Daoy (cell line): ENCODE measurements at regions not wholly inside any gene's neighbourhood (a gene's known extent, or its start where the extent isn't known, plus 50 kb on each side); places are given as distances from the start of the nearest gene placed in this dataset.

Experiments
- DNase-seq: peaks from one replicate; pipeline ENCODE4 v3.0.0-alpha.2; 2015; ENCODE audit warnings: low read depth

DNA sequence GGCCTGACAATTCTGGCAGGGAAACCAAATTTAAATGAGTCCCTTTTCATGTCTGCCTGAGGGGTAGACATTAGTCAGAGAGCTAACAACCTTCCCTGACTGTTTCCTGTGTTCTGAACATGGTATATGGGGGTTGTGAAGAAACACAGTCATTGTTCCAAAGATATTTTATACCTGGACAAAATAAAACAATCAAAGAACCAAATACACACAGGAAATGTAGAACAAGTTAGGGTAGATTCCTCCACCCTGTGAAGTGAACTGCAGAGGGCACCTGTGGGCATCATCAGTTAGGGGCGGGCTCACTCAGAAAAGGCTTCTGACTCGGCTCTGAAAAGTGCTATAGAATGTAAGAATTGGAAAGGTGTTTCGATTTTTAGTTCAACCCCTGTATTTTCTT lies 231.9 kb upstream of the CADM1 start:
- DNase-seq, result no peak

DNA sequence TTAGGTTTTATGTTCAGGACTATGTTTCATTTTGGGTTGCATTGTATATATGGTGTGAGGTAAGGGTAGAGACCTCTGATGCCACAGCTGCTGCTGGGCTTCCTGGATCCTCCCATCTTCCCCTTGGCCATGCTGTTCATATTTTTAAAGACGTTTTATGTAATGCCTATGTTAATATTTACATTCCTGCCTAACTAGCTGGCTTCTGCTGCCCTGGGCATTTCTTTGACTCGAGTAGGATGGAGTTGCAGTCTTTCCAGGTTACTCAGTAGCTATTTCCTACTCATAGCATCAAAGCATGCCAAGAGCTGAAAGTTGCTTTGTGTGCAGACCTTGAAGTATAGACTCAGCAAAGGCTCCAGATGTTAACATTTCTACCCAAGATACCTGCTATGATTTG lies 220.5 kb upstream of the CADM1 start:
- DNase-seq, result no peak

DNA sequence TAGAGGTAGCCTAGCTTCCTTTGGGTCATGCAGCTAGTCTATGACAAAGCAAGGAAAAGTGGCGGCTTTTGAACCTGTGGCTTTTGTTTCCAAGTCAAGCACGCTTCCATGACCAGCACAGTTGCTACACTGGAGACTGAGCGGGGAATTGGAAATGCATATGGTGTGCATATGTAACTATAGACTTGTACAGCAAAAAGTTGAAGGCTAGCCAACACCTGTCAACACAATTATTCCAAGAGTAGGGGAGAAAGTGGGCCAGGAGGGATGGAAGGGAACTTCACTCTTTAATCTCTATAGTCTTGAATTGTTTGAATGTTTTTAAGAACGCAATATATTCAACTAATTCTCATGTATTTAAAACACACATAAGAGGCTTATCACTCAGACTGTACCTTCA lies 218.5 kb upstream of the CADM1 start:
- no peak for DNase-seq

DNA sequence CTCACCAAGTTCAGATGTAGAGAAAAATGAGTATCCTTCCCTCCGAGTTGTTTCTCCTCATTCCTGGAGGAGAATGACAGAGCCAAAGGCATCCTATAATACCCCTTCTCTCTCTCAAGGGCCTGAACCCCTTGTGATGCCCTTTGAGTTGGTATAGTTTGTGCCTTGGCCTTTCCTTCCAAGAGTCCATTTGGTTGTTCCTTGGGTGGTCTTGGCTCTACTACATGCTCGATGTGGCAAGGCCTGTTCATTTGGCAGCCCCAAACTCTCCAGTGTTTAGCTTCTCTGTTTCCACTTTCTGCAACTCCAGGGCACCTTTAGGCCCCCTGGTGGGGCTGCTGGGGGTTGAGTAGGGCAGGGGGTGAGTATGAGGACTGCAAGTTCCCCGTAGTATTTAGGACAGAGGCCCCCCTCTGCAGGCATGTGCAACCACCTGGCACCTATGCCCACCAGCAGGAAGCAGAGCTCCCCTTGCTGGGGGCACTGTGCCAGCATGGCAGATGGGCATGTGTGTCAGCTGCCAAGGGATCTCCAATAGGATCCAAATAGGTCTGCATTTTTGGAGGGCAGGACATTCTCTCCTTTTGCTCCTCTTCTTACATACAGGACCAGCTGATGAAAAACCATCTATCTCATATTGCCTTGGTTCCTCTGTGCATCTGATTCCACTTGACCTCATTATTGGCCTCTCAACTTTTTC lies 217.2 kb upstream of the CADM1 start:
- no peak for DNase-seq

DNA sequence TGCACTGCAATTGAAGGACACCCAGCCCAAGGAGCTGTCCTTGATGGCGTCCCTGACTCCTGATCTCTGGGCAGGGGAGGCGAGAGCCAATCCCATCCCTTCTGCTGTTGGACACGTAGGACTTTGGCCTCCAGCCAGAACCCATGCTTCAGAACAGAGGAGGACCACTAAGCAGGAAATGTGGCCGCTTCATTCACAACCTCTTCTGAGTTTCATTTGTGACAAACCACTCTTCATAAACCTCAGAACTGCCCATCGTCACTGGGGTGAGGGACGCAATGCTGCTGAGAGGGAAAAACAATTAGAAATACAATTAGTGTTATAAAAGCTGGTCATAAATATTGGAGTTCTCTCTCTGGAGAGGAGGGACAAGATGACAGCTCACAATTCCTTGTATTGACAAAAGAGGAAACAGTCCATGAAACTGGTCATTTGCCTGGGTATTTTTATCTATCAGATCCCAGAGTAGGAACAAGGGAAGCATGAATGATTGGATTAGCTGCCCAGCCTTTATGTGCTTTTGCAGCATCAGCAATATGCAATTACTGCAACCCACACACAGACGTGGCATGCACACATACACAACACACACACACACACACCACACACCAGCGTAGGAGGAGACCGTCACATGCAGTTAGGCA lies 216.5 kb upstream of the CADM1 start:
- DNase-seq, result peak; percentile 14

DNA sequence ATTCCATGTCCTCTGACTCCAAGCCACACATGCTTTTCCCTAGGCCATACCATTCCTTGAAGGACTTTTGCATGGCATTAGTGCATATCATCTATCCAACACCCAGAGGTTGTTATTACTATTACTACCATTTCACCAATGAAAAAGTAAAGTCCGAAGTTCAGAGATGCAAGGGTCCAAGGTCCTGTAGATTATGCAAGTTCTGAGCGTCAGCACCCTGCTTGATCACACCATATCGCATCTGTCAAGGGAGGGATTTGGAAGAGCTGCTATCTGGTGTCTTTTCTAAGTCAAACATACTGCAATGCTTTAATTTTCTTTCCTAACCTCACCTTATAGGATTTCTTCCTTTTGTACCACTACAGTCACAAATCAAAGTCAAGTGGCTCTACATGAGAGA lies 214.7 kb upstream of the CADM1 start:
- DNase-seq, result no peak

DNA sequence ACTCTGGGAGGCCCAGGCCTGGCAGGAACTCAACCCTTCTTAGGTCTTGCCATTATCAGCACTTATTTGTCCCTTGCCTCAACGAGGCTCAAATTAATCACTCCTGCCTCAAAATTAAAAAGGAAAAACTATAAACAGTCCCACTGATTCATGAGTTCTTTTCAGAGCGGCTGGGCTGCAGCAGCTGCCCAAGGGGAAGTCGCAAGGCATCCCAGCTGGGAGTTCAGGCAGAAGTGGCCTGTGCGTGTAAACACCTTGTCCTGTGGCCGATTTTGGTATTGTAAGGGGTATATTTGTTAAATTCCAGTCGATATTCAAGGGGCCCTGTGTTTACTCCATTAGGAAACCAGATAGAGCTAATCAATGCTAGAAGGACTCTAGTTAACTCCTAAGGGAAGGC lies 213.9 kb upstream of the CADM1 start:
- no peak for DNase-seq

DNA sequence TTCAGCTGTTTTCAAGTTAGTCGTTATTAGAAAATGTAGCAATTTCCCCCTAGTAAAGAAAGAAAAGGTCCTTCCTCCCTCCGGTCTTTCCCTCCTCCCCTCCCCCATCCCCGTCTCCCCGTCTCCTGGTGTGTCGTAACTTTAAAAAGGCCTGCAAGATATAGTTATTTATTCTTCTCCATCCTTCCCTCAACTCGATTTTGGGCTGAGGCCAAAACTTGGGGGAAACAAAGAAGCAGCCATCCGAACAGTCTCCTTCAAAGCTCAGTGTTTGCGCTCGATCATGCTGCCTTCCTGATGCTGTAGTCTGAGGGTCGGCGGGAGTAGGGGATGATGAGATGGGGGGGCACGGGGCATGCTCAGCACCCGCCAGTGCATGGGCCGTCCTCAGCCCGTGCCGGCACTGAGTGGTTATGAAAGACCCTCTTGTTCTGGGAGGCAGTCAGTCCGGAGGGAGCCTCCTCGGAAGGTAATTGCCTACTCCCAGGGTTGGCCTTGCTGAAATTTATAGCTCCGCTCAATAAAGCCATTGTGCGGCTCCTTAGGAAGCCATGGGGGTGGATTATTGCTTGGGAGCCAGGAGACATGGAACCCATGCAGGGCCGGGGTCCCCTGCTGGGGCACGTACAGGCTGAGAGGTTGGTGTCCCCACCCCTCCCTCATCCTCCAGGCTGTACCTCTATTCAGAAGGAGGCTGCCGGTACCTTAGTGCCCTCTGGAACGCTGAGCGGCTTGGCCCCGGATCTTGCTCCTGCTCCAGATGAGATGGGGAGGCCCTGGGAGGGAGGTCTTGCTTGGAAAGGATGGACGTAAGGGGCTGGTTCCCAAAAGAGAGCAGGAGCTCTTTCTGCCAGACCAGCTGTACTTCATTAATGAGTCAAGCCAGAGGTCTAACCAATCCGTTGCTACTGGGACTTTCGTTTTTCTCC lies 212.7 kb upstream of the CADM1 start:
- DNase-seq, result no peak

DNA sequence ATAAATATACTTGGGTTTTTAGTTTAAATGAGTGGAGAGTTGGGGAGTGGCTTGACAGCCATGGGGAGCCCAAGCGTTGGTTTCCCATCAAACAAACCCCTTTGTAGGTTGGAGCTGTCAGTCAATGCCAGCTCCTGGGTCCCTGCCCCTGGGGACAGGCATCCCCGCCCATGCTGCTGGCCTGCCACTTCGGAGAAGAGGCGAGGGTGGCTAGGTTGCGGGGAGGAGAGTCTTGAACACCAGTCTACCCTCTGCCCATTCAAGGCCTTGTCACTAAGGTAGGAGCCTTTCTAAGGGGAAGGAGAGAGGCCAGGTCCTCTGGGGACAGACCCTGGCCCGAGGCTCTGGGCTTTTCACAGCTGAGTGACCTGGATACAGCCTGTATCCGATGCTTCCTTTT lies 211.9 kb upstream of the CADM1 start:
- no peak for DNase-seq

DNA sequence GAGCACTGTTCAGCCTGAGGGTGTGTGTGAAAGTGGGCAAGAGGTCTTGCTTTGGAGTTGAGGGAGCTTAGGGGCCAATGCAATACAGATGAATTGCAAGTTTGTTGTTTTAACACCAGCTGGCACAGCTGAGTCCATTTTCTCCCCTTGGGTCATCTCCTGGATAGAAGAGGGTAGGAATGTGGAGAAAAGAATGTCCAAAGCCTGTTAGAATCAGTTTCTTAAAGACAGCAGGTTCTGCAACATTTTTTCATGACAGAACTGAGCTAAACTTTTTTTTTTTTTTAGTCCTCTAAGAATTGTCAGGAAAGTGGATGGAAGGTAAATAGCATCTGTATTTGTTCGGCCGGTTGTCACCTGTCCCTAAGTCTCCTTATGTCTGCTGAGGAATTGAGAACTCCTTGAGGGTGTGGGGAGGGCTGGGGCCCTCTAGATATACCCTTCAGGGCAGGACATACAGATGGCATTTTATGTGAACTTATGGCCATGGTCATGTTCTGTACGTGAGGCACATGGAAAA lies 211.1 kb upstream of the CADM1 start:
- DNase-seq, result no peak

DNA sequence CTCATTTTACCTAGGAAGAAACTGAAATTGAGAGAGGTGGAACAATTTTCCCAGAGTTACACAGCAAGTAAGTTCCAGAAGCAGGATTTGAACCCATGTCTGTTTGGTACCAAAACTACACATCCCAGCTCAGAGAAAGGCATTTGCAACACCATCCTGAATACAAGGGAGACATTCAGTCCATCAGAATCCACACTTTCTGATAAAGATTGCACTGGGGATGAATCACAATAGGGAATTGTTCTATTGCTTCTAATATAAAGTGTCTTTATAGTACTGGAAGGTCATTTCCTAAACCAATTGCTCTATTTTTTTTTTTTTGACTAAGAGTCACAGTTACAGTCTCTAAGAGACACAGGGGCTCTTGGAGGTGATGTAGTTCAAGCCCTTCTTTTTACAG lies 208.1 kb upstream of the CADM1 start:
- no peak for DNase-seq

DNA sequence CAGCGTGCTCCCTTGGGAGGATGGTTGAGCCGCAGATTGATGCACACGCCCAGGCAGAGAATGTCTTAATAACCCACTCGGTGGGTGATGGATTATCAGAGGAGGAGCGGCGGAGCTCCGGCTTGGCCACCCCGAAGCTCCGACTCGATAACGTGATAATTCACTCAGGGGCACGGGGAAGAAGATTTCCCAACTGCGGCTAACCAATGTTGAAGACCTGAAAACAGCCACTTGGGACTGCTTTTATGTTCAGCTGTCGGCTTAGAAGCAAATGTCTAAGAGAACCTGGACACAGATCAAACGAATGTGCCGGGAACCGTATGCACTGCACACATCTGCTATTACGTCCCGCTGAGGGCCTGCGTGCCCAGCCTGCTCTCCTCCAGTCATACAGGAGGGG lies 206.8 kb upstream of the CADM1 start:
- DNase-seq, result no peak

DNA sequence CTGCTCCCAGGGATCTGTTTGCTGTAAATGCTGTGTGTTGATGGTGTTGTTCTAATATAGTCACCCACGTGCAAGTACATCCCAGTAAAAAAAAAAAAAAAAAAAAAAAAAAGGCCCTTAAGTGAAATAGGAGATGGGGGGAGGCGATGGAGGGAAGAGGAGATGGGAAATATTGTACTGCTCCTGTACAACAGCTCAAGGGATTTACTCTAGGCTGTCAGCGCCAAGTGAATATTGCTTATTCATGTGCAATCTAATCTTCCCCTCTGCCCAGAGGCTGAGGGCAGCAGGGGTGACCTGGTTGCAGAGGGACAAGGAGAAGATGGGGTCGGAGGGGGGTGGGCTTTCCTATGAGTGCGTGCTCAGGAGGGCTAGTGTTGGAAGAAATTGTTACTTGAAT lies 206.2 kb upstream of the CADM1 start:
- DNase-seq, result no peak

DNA sequence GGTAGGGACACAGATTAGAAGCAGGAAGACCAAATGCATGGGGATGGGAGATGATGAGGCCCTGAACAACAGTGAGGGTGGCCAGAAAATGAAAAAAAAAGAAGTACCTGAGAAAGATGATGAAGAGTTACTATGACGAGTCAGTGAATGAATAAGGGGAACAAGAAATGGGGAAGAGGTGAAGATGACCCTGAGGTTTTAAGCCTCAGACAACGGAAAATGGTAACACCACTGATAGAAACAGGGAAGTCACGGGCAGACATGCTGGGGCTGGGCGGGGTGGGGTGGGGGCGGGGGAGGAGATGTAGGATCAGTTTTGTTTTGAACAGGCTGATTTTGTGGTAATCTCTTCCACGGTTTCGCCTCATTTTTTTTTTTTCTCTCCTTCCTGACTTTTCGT lies 205.1 kb upstream of the CADM1 start:
- no peak for DNase-seq

DNA sequence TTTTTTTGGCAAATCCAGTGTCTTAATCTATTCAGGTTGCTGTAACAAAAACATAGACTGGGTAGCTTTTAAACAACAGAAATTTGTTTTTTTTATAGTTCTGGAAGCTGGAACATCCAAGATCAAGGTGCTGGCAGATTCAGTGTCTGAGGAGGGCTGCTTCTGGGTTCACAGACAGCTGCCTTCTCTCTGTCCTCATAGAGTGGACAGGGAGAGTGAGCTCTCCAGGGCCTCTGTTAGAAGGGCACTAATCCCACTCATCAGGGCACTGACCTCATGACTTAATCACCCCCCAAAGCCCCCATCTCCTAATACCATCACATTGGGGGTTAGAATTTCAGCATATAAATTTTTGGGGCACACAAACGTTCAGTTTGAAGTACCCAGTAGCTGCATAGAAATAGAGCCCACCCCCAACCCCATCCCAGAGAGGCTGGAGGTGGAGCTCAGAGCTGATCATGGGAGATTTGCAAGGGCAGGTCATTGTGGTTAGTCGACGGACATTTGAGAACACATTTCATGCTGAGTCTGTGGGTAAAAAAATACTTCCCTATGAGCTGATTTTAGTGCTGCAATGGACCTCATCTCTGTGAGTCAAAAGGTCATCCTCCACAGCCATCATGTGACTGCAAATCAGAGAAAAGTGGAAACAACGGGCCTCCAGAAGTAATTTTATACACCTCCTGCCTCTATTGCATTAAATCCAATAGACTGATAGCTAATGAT lies 203.1 kb upstream of the CADM1 start:
- DNase-seq, result peak; percentile 10

DNA sequence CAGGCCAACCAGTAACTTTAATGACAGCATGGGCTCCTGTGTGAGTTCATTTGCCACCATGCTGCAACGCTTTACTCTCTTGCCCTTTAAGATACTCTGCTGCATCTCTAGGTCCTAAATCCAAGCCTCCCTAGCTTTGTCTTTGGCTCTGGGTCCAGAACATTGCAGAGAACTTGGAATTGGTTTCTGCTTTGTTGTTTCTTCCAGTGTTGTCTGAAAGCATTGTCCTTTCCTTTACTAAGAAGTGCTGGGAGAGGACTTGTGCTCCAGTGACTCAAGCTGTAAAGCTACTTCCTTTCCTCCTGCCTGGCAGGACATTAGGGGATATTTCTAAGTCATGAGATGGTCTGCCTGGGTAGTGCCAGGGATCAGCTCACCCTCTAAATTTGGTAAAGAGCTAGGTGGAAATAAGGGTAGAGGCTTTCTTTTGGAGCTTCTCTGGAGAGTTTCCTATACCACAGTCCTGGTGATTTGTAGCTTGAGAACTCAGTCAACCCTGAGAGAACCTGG lies 202.5 kb upstream of the CADM1 start:
- DNase-seq, result no peak

DNA sequence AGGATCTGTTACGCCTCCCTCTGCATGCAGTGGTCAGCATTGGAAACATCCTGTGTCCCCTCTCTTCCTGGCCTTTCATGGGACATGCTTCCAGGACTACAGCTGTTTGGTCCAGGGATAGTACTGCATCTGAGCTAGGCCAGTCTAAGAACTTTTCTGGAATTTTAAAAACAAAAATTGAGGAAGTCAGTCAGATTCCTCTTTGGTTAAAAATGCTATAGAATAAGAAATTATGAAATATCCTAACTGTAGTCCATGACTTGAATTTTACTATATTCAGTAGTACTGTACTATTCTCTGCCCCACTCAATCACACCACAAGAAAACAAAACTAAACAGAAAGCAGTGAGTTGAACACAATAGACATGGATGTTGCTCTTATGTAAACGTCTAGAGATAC lies 201.0 kb upstream of the CADM1 start:
- DNase-seq, result no peak

DNA sequence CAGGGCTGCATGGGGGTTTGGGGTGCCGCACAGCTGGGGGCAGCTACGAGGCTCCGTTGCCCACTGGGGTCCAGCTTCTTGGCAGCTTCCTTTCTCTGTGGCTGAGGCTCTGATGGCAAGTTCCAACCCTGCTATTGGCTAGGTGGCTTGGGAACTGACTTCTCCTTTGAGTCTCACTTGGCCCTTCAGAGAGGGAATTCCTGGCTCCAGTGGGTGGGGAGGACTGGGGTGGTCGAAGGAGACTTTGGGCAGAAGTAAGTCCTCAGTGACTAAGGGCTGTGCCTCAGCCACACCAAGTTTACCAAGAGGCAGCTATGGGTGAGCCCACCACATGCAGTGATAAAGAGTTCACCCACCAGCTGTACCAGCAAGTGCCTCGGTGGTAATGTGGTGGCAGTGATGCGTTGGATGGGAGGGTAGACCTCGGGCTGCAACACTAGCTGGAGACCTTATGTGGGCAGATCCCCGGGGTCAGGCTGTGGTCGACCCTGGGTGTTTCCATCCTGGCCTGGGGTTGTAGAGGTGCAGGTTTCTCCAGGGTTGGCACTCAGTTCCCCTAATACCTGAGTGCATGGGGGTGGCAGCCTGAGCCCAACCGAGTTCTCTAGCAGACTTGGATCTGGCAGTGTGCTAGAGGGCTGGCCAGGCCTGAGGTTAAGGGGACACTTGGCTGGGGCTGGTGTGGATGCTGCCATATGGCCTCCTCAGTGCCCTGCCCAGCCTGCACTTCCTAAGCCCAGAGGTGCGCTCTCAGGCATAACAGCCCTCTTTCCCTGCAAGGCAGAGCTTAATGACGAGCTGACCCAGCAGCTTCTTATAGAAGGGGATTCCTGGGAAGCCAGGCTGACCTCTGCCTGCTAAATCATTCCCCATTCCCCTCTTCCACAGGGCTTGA lies 197.0 kb upstream of the CADM1 start:
- no peak for DNase-seq

DNA sequence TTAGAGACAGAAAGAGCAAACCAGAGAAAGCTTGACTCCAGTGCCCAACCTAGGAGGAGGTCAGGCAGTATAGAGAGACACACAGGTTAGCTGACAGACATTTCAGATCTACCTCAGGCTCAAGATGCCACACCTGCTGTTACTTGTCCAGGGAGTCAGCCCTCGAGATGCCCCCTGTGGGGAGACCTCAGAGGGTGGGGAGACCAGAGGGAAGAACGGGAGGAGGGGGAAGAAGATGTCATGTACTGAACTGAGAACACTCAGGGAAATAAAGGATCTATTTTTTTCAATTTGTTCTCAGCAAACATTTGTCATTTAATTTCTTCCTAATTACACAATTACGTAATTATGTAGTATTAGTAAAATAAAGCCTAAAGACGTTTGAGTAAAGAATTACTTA lies 196.3 kb upstream of the CADM1 start:
- DNase-seq, result no peak

DNA sequence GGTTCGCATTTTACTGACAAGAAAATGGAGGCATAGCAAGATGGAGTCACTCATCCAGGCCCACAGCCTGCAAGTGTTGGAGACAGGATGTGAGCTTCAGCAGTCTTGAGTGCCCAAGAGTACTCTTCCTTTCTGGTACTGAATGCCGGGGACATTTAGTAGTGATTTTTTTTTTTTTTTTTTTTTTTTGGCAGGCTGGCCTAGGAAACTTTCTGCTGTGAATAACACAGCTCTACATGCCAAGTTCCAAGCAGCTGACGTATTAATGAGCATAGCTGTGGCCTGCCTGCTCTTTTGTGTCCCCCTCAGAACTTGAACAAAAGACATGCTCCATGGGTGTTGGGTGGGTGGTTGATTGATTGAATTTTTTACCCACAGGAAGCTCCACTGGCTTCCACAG lies 195.5 kb upstream of the CADM1 start:
- DNase-seq, result peak; percentile 57

DNA sequence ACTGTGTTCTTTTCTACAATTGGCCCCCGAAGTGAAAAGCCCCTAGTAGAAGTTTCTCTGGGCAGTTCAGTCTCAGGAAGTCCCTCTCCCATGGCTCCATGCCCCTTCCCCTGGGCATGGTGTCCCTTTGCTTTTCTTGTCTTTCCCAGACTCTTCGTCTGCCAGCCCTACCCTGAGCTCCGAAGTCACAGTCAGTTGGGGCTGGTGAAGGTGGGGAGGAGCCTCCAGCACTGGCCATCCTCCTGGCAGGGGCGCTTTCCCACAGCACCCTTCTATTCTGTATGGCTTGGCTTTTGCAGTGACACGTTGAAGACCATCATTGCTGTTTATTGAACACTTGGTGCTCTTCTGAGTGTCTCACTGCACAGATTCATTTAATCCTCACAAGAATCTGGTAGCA lies 195.1 kb upstream of the CADM1 start:
- DNase-seq, result no peak
